Esophagus (tissue), 2 donors: ENCODE measurements at regions not wholly inside any gene's neighbourhood (a gene's known extent, or its start where the extent isn't known, plus 50 kb on each side); places are given as distances from the start of the nearest gene placed in this dataset.

Experiments used
- H3K27ac ChIP-seq, 2 donors: one replicate each; pipeline ENCODE4 v1.5.1; 2013; ENCODE audit warnings: low read depth in 2 of 2, mild to moderate bottlenecking in 2 of 2, inconsistent platforms in 1 of 2, low read length in 1 of 2, moderate library complexity in 1 of 2
- H3K27me3 ChIP-seq, 2 donors: one replicate each; pipeline ENCODE4 v1.6.1; 2013; ENCODE audit warnings: low read length in 2 of 2, control low read depth in 1 of 2, mild to moderate bottlenecking in 1 of 2; ENCODE audit not compliant: insufficient read depth in 2 of 2, control insufficient read depth in 1 of 2
- H3K36me3 ChIP-seq, 2 donors: one replicate each; pipeline ENCODE4 v1.6.1; 2013; ENCODE audit warnings: low read length in 1 of 2; ENCODE audit not compliant: control insufficient read depth in 2 of 2, insufficient read depth in 2 of 2
- H3K4me1 ChIP-seq, 2 donors: one replicate each; pipeline ENCODE4 v1.6.1; 2013; ENCODE audit warnings: low read length in 1 of 2; ENCODE audit not compliant: control insufficient read depth in 2 of 2, insufficient read depth in 2 of 2
- H3K4me3 ChIP-seq, 2 donors: one replicate each; pipeline ENCODE4 v1.5.1; 2013; ENCODE audit warnings: low read length in 2 of 2, mild to moderate bottlenecking in 2 of 2, low read depth in 1 of 2, moderate library complexity in 1 of 2
- H3K9me3 ChIP-seq, 2 donors: one replicate each; pipeline ENCODE4 v1.6.1; 2013; ENCODE audit warnings: mild to moderate bottlenecking in 2 of 2, low read depth in 1 of 2, low read length in 1 of 2, moderate library complexity in 1 of 2; ENCODE audit not compliant: control insufficient read depth in 2 of 2, insufficient read depth in 1 of 2
- WGBS, 2 donors: extraction: QIAGEN DNeasy Blood & Tissue Kit; methylation state at CpG; one replicate each; pipeline ENCODE4 v1.1.7; 2013; 5-methylcytosine and 5-hydroxymethylcytosine counted together
- donor health status: healthy with polysubstance abuse.
- donor health status: Bipolar disorder and iron deficiency.

- peaks cover 2 to 14% of the 10 kb centered on the region in 2 donors for H3K4me1 ChIP-seq
- 64 to 76% methylated on average over 8 of the region's 8 CpGs for WGBS, 2 donors
- no peaks in the 10 kb centered on the region for H3K27me3 ChIP-seq
Measured at GRCh38 chr20:50318710-50319109, 128.1 kb downstream of the CEBPB start.

GRCh38 chr20:50320005-50320900 is 129.6 kb downstream of the CEBPB start:
- H3K9me3 ChIP-seq, result no peaks in the 10 kb centered on the region
- 66 to 78% methylated on average over 13 of the region's 13 CpGs for WGBS, 2 donors
- no peaks in the 10 kb centered on the region for H3K36me3 ChIP-seq
- H3K27me3 ChIP-seq, result no peaks in the 10 kb centered on the region
- H3K4me3 ChIP-seq, result peak overlapping the region in 1 of 2 donors; percentile 37
- peaks cover 2 to 14% of the 10 kb centered on the region in 2 donors for H3K4me1 ChIP-seq
- H3K27ac ChIP-seq, result peak overlapping the region; percentile 66 to 69

More at GRCh38 chr20:50318710-50319109, 128.1 kb downstream of the CEBPB start:
- H3K36me3 ChIP-seq, result no peaks in the 10 kb centered on the region
- H3K27ac ChIP-seq, result no peak overlapping the region
- no peaks in the 10 kb centered on the region for H3K9me3 ChIP-seq
- H3K4me3 ChIP-seq, result no peak overlapping the region

GRCh38 chr20:50320901-50321796 is 130.5 kb downstream of the CEBPB start:
- Histone ChIP-seq H3K9me3 (no peaks in the 10 kb centered on the region), H3K4me3 (peak overlapping the region; percentile 30 to 37), H3K36me3 (no peaks in the 10 kb centered on the region), H3K4me1 (peaks cover 2 to 14% of the 10 kb centered on the region in 2 donors), H3K27ac (peak overlapping the region; percentile 66 to 69), H3K27me3 (no peaks in the 10 kb centered on the region)
- WGBS, 2 donors, result 28 to 34% methylated on average over 21 of the region's 21 CpGs

- Histone ChIP-seq H3K27me3 (no peaks in the 10 kb centered on the region), H3K27ac (peak overlapping the region; percentile 66 to 71), H3K4me1 (peaks cover 2 to 14% of the 10 kb centered on the region in 2 donors), H3K36me3 (no peaks in the 10 kb centered on the region), H3K9me3 (no peaks in the 10 kb centered on the region), H3K4me3 (no peak overlapping the region)
- 34 to 45% methylated on average over 9 of the region's 9 CpGs for WGBS, 2 donors
Measured at GRCh38 chr20:50321797-50322480, 131.3 kb downstream of the CEBPB start.

GRCh38 chr20:50322703-50323131 is 132.1 kb downstream of the CEBPB start:
- WGBS, 2 donors, result 92% methylated on average over 5 of the region's 5 CpGs
- Histone ChIP-seq H3K9me3 (no peaks in the 10 kb centered on the region), H3K27ac (no peak overlapping the region), H3K4me3 (no peak overlapping the region), H3K27me3 (no peaks in the 10 kb centered on the region), H3K36me3 (no peaks in the 10 kb centered on the region), H3K4me1 (peaks cover 2 to 14% of the 10 kb centered on the region in 2 donors)

- Histone ChIP-seq H3K4me1 (peaks cover 2 to 14% of the 10 kb centered on the region in 2 donors), H3K27ac (no peak overlapping the region), H3K9me3 (no peaks in the 10 kb centered on the region), H3K27me3 (no peaks in the 10 kb centered on the region), H3K36me3 (no peaks in the 10 kb centered on the region), H3K4me3 (no peak overlapping the region)
- 92 to 93% methylated on average over 4 of the region's 4 CpGs for WGBS, 2 donors
Measured at GRCh38 chr20:50323209-50323608, 132.6 kb downstream of the CEBPB start.

GRCh38 chr20:50323777-50324775 is 133.4 kb downstream of the CEBPB start:
- Histone ChIP-seq H3K4me1 (peaks cover 2 to 14% of the 10 kb centered on the region in 2 donors), H3K9me3 (no peaks in the 10 kb centered on the region), H3K36me3 (no peaks in the 10 kb centered on the region), H3K27me3 (no peaks in the 10 kb centered on the region), H3K27ac (no peak overlapping the region), H3K4me3 (no peak overlapping the region)
- WGBS, 2 donors, result 85 to 88% methylated on average over 5 of the region's 5 CpGs

GRCh38 chr20:50325215-50325614 is 134.6 kb downstream of the CEBPB start:
- H3K36me3 ChIP-seq, result no peaks in the 10 kb centered on the region
- H3K27ac ChIP-seq, result peak overlapping the region in 1 of 2 donors; percentile 38
- H3K4me1 ChIP-seq, result peaks cover 2 to 14% of the 10 kb centered on the region in 2 donors
- 94 to 96% methylated on average over 4 of the region's 4 CpGs for WGBS, 2 donors
- H3K4me3 ChIP-seq, result no peak overlapping the region
- H3K9me3 ChIP-seq, result no peaks in the 10 kb centered on the region
- no peaks in the 10 kb centered on the region for H3K27me3 ChIP-seq
